GM18511 (cell line): ENCODE measurements at regions not wholly inside any gene's neighbourhood (a gene's known extent, or its start where the extent isn't known, plus 50 kb on each side); places are given as distances from the start of the nearest gene placed in this dataset.
A peak's percentile ranks its signal among the peaks of the same experiment; 100 is the strongest.
"Not testable (repeated sequence)": the region's sequence is repeated elsewhere in the genome, so short reads cannot be mapped to it uniquely, and the experiment has no call there.

Experiments used
- ATAC-seq: cut with Tn5 transposase; IDR thresholded peaks from one replicate; pipeline ENCODE4 v1.9.1; 2021; ENCODE audit warnings: mild to moderate bottlenecking, moderate library complexity; ENCODE audit not compliant: unreplicated experiment

DNA sequence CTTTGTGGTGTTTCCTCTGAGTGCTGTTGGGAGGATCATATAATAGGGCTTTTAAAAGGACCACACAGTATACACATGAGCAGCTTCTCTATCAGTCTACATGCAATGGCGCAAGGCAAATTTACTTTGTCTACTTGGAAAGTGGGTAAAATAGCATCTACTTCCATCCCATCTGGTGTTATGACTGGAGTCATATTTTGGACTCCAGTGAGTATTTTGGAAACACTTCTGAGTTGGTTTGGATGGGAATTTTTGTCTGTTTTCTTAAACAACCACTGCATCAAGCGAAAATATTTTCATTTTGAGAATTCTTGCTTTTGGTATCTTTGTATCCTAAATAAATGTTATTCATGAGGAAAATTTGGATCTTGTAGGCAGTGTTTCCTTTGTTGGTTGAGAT lies 220.8 kb downstream of the NMUR2 start:
- no peak for ATAC-seq

DNA sequence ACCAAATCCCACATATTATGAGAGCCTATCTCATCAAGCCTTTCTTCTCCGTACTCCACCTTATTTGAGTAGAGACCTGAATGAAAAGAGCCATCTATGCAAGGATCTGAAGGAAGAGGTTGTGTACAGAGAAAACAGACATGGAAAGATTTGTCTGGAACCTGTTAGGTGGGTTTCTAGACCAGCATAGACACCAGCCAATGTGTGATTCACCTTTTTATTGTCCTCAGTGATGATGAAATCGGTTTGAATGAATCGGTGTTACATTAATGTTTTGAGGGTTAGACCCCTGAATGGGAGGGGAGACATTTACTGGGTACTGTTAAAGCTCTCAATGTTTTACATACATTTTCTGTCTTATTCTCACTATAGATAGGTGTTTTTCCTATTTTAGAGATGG lies 223.6 kb downstream of the NMUR2 start:
- ATAC-seq: no peak

- ATAC-seq: no peak
Observed at GRCh38 chr5:152178350-152178699, 226.8 kb downstream of the NMUR2 start.

DNA sequence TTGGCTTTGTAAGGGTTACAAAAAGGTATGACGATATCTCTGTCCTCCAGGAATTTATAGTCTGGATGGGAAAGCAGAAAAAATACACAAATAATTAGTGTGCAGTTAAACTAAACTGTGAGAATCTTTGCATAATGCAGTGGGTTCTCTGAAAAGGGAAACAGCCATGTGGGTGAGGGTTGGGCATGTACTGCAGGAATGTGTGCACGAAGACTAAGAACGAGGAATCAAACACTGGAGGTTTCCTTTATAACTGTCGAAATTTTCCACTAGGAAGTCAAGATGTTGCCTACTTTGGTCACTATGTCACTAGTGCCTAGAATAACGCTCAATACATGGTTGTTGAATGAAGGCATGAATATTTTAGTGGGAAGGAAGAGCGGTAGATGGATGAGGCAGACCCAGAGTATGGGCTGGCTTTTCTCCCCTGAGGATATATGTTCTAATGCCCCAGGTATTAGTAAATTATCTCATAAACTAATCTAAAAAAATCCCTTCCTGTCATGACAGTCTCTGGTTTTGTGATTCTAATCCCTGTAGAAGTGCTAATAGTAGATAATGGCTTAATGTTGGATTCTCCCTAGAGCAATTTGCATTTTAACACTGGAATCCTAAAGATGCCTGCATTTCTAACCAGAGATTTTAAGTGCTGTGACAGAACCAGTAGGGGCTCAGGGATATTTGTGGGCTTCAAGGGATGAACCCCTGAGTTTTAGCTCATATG lies 227.3 kb downstream of the NMUR2 start:
- no peak for ATAC-seq

GRCh38 chr5:152171888-152172287 lies 233.2 kb downstream of the NMUR2 start:
- no peak for ATAC-seq

- no peak for ATAC-seq
Observed at GRCh38 chr5:152170350-152170749, 234.7 kb downstream of the NMUR2 start.

- ATAC-seq: no peak
Observed at GRCh38 chr5:152164860-152165259, 240.2 kb upstream of the GLRA1 start.

GRCh38 chr5:152159894-152160293 lies 235.2 kb upstream of the GLRA1 start:
- ATAC-seq: not testable (repeated sequence)

GRCh38 chr5:152154452-152154851 lies 229.8 kb upstream of the GLRA1 start:
- ATAC-seq: not testable (repeated sequence)

DNA sequence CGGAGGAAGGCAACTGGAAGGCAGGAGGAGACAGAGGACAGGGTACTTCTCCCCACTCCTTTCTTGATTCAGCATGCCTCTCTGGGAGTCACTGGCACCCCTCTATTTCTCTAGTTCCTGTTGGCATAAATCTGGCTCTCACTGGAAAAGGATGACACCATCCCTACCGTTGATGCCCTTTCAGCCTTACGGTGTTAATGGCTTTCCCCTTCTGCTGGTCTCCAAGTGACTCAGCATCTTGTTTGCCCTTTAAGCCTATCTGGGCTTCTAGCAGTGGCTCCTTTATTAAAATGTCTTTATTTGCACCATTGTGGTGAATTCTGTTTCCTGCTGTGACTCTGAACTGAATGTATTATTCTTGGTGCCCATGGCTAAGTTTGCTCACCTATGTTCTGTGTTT lies 227.3 kb upstream of the GLRA1 start:
- ATAC-seq: no peak

DNA sequence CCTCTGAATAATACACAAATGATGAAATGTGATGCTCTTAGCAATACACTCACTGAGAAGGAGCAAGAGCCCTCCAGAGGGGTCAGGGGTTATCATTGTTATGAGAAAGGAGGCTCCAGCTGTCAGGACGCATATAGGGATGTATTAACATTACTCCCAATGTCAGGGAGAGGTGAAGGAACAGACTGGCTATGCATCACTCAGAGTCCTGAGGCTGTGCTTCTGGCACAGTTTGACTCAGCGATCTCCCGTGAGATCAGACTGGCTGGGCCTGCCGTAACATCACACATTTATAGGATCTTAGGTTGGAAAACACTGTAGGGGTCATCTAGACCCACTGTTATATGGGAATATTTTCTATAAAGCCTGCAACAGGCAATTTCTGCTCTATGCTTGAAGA lies 226.5 kb upstream of the GLRA1 start:
- no peak for ATAC-seq

- ATAC-seq: no peak
Observed at GRCh38 chr5:152147286-152147685, 222.6 kb upstream of the GLRA1 start.

DNA sequence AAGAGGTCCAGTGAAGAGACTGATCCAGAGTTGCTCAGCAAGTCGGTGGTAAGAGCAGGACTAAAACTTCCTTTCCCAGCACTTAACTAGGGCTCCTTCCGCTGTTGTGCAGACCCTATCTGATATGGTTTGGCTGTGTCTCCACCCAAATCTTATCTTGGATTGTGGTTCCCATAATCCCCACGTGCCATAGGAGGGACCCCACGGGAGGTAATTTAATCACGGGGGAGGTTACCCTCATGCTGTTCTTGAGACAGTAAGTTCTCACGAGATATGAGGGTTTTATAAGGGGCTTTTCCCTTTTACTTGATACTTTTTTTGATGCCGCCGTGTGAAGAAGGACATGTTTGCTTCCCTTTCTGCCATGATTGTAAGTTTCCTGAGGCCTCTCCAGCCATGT lies 221.9 kb upstream of the GLRA1 start:
- ATAC-seq: no peak

- no peak for ATAC-seq
Observed at GRCh38 chr5:152144556-152144955, 219.9 kb upstream of the GLRA1 start.

- ATAC-seq: no peak
Observed at GRCh38 chr5:152144030-152144429, 219.4 kb upstream of the GLRA1 start.

- ATAC-seq: peak; percentile 88
Observed at GRCh38 chr5:152142840-152143469, 218.3 kb upstream of the GLRA1 start.

DNA sequence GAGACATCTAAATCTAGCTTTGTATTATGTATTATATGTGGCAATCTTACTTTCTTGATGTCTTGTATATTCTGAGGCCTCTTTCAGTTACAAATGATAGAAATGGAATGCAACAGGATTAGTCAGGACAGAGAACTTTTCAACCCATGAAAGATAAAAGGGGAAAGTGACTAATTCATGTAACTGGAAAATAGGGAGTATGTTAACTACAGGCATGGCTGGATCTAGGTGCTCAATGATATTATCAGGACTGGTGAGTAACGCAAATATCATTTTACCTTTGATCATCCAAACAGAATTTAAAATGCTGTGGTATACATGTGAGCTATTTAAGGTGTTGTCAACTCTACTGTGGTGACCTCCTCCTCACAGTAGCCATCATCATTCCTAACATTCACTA lies 215.7 kb upstream of the GLRA1 start:
- no peak for ATAC-seq

- ATAC-seq: no peak
Observed at GRCh38 chr5:152137063-152137462, 212.4 kb upstream of the GLRA1 start.

- ATAC-seq: no peak
Observed at GRCh38 chr5:152136321-152136720, 211.7 kb upstream of the GLRA1 start.

- ATAC-seq: no peak
Observed at GRCh38 chr5:152135827-152136226, 211.2 kb upstream of the GLRA1 start.

- no peak for ATAC-seq
Observed at GRCh38 chr5:152125661-152126205, 201.1 kb upstream of the GLRA1 start.

DNA sequence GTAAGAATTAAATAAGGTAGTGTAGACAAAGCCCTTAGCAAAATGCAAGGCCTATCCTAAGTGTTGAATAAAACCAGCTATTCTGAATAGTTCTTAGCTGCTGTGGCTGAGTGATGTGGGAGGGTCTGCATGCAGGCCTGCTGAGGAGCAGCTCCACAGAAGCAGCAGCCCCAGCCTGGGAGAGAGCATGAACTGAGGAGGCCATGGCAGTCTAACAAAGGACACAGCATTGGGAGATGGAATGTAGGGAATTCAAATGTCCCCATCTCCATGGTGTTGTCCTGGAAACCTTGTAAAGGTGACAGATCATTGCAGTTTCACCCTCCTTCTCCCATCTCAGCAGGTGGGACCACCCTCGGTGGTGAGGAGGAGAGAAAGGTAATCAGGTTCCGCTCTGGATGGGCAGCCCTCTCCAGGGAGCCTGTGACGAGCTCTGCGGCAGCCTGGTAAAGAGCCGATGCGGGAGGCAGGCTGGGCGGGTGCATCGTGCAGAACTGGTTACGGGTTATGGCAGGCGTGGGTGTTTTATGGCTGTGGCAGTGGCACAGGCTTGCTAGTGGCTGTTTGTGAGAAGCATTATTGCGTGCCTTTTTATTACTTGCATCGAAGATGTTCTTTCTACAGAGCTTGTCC lies 199.9 kb upstream of the GLRA1 start:
- ATAC-seq: no peak
